Left forelimb (tissue), 1 donor: ENCODE measurements at regions not wholly inside any gene's neighbourhood (a gene's known extent, or its start where the extent isn't known, plus 50 kb on each side); places are given as distances from the start of the nearest gene placed in this dataset.

Experiments
- DNase-seq: peaks from one replicate; pipeline ENCODE4 v3.0.0-alpha.2; 2018; ENCODE audit warnings: low spot score

GRCh38 chr12:30092983-30093617 is 309.4 kb upstream of the TMTC1 start:
- DNase-seq, result no peak

GRCh38 chr12:30090258-30090657 is 306.5 kb upstream of the TMTC1 start:
- no peak for DNase-seq

DNA sequence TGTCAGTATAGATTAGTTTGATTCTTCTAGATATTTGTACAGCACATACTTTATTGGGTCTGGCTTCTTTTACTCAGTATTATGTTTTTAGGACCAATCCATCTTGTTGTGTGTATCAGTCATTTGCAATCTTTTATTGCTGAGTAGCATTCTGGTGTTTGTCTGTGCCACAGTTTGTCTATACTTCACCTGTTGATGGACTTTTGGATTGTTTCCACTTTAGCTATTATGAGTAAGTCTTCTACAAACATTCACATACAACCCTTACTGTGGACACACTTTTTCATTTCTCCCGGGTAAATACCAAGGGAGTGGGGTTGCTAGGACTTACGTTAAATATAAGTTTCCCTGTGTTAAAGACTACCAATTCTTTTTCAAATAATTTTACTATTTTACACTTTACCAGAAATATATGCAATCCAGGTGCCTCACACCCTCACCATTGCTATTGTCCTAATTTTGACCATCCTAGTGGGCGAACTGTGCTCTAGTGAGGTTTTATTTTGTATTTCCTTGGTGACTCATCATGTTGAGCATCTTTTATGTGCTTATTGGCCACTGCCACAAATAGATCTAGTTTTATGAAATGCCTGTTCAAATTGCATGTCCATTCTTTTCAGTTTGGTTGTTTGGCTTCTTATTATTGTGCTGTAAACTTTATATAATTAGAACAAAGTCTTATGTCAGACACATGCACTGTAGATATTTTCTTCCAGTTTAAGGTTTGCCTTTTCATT is 304.7 kb upstream of the TMTC1 start:
- DNase-seq, result no peak

DNA sequence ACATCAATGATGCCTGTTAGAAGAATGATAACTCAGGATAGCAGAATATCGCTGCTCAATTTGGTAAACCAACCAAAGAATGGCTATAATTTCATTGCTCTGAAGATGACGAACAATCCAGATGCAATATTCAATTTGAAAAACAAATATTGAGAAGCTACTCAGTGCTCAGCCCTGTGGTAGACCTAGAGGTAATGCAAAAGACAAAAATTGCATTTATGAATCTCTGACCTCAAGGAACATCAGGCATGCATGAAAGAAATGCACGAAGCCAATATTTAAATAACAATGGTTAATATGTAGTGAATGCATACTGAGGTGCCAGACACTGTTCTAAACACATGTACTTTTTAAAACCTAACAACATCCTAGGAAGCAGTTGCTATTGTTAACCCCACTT is 298.6 kb upstream of the TMTC1 start:
- no peak for DNase-seq

- DNase-seq, result no peak
Observed at GRCh38 chr12:30074916-30075315, 291.2 kb upstream of the TMTC1 start.

DNA sequence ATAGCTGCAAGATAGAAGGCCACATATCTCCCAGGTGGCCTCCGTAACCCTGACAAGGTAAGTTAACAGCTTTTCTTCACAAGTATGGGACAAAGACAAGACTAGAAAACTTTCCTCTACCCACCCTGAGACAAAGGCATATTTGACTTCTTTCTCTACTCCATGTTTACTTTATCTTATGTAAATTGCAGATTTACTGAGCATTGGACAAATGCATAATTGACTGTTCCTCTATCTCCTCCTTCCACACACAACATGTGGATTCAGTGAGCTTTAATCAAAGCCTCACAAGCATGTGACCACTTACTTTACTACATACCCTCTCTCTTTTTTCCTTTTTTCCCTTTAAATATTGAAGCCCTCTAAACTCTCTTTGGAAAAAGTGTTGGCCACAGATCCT is 289.1 kb upstream of the TMTC1 start:
- no peak for DNase-seq

- DNase-seq, result no peak
Observed at GRCh38 chr12:30067146-30067545, 283.4 kb upstream of the TMTC1 start.

- no peak for DNase-seq
Observed at GRCh38 chr12:30064906-30065305, 281.2 kb upstream of the TMTC1 start.

GRCh38 chr12:30063435-30063945 is 279.7 kb upstream of the TMTC1 start:
- DNase-seq, result no peak

DNA sequence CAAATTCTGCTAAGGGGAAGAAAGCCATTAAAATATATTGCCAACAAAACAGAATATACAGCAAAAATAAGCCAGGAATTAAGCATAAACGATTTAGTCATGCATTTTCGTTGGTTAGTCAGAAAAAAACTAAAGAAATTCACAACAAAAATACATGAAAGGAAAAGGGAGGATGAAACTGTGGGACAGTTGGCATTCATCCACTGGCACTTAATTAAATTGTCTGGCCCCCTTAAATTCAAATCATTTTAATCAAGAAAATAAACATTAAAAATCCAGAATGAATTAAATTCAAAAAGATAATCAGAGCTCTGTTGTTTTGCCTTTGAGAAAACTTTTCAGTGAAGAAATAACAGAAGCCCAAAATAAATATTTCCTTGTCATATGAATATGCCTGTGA is 264.6 kb upstream of the TMTC1 start:
- no peak for DNase-seq

DNA sequence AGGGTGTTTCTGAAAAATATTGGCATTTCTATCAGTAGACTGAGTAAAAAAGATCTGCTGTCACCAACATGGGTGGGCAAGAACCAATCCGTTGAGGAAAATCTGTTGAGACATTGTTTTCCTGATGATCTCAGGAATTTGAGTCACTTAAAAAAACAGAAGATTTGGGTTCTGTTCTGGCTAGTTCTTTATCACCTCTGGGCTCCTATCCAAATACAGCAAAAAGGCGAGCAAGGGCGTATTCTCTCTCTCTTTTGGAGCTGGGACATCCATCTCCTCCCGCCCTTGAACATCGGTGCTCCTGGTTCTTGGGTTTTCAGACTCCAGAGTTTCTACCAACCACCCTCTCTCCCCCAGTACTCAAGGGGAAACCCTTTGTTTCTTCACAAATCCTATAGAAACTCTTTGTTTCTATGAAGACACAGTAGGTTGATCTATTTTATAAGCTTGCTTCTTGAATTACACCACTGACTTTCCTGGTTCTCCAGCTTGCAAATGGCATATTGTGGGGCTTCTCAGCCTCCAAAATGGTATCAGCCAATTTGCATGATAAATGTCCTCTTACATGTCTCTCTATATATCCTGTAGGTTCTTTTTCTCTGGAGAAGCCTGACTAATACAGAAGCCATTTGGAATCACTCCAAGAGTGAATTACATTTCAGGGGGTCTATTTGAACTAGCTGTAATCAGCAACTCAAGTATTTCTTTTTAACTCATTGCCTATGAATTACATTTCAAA is 263.9 kb upstream of the TMTC1 start:
- DNase-seq, result no peak

GRCh38 chr12:30046376-30046775 is 262.6 kb upstream of the TMTC1 start:
- no peak for DNase-seq

- no peak for DNase-seq
Observed at GRCh38 chr12:30045171-30045570, 261.4 kb upstream of the TMTC1 start.

DNA sequence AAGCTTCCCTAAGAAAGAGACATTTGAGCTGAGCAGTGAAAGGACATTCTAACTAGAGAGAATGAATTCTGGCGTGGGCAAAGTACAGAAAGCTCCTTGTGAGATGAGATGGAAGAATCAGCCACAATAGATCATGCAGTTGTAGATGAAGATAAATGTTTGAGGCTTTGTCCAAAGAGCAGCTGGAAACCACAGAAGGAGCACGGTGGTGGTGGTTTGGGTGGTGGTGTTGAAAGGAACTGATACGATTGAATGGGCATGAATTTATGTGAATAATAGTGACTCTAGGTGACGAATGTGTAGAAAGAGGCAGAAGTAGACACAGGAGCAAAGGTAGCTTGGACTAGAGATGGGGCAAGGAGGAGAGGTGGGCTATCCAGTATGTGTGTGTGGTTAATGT is 260.5 kb upstream of the TMTC1 start:
- DNase-seq, result no peak

- DNase-seq, result no peak
Observed at GRCh38 chr12:30043151-30043847, 259.6 kb upstream of the TMTC1 start.

GRCh38 chr12:30041096-30041495 is 257.4 kb upstream of the TMTC1 start:
- DNase-seq, result no peak

DNA sequence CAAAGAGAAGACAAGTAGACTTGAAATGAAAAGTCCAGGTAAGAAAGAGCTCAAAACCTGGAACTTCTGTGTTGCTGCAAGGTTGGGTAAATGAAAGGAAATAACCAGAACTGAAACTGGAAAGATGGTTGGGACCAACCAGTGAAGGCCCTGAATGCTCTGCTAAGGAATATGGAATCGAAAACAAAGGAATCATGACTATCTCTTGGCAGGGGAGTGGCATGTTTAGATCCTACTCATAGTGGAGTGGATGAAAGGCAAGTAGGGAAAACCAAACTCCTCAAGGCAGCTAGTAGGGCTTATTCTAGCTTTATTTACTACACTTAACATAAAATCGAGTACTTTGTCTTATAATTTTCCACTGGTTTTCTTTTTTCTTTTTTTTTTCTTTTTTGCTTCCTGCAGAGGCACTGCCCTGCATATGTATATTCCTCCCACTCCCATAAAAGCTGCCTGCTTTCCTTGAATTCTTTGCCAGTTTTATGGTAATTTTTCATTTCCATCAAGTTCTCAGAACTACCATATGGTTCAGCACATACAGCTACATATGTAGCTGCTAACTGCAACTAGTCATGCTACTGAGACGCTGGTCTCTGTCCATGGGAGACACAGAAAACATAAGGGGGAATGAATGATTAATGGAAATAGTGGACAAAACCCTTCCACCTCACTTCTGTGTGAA is 247.1 kb upstream of the TMTC1 start:
- no peak for DNase-seq

DNA sequence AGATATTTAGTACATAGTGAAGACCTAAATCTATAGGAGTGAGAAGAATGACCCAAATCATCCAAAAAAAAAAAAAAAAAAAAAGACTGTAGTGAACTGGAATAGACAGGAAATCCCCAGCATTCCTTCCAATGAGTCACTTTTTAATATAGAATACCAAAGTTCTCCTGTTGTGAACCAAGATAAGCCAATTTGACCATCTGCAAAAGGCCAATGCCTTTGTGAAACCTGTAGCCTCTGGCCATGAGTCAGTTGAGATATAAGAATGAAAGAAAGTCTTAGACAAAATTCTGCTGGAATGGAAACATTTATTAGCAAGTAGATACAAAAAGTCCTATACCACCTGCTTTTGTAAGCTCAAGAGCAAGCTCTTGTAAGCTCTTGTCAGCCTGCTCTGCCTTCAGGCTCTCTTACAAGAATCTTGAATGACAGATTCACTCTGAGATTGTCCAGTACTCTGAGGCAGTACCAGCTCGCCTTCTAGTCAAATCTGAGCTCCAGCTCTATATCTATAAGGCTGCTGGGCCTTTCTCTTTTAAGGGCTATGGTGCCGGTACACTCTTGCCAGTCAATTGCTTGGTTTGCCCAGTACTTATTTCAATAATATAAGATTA is 243.0 kb upstream of the TMTC1 start:
- no peak for DNase-seq

GRCh38 chr12:30025317-30025716 is 241.6 kb upstream of the TMTC1 start:
- DNase-seq, result no peak

DNA sequence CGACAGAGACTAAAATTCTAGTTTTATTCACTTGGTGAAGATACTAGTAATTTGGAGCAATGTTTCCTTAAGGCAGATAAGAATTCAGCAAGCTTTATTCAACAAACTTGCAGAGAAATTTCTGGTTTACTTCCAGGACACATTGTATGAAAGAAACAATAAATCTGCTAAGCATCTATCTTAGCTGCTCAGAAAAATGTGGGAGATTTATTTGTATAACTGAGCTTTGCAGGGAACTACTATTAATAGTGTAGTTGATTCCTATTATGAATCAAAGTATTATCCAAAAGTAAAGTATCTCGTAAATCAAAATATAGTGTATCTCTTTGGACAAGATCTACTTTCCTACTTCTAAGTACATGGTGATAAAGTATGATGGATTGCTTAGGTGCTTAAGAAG is 239.4 kb upstream of the TMTC1 start:
- DNase-seq, result no peak

DNA sequence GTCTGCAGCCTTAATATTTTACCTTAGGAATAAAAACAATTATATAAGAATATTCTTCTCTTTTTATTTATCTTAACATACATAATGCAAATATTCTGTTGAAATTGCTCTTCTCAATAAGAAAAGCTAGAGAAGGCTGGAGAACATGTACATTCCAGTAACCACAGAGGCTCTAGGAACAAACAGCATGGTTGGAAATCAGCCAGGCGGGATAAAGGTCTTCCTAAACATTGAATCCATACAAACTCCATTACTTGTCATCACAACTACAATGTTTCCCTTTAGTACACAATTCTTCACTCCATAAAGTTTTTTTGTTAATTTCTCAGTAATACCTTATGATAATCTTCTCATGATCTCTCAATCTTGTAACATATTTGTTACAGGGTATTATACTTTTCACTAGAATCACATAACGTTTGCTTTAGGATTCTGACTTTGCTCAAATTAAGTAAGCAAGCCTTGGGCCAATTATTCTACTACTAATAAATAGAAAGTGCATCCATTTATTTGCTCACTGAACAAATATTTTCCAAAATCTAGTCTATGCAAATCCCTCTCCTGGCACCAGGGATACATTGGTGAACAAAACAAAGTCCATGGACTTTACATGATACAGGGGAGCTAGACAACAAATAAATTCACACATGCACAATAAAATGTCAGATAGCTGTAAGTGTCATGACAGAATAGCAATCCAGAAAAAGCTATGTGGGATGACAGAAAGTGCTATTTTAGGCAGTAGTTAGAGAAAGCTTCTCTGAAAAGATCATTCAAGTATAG is 237.5 kb upstream of the TMTC1 start:
- DNase-seq, result no peak
